ENCODE measurements at regions not wholly inside any gene's neighbourhood (a gene's known extent, or its start where the extent isn't known, plus 50 kb on each side); places are given as distances from the start of the nearest gene placed in this dataset.

DNA sequence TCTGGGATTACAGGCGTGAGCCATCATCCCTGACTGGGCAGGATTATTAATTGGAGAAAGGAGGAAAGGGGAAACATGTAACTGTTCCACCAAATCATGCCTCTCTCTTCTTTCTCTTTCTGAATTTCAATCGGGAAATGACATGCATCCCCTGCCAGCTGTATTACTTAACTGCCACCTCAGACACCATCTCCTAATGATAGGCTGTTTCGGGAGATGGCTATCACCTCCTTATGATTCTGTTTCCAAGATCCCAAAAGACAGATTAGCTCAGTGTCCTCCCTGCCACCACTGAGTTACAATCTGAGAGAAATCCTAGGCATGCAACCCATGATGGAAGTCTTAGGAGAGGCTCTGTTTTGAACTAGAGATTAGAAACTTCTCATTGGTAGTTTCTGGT lies 67.5 kb downstream of the MIS18A start:
- CTCF ChIA-PET (ENCODE audit: low intra/inter-chr PET ratio, low total read pairs), result no interaction called here
- POLR2A ChIA-PET, result no interaction called here
- Histone ChIP-seq H3K9ac (ENCODE audit: insufficient read depth, low read depth, low read length) (no peak overlapping the region), H3K36me3 (replicated peaks in 1 of 2; ENCODE audit: control insufficient read depth in 1 of 2, insufficient read depth in 2 of 2, low read length in 2 of 2) (no peaks in the 10 kb centered on the region), H3K27me3 (ENCODE audit: control insufficient read depth in 1 of 2, insufficient read depth in 2 of 2, low read length in 2 of 2) (peaks cover 0 to 9% of the 10 kb centered on the region in 2 experiments; a peak in 1 of 5 replicates), H4K20me1 (ENCODE audit: insufficient read depth, low read length) (no peaks in the 10 kb centered on the region), H3K4me1 (ENCODE audit: insufficient read depth, low read length) (no peaks in the 10 kb centered on the region), H3K27ac (ENCODE audit: extremely low read length, insufficient read depth, low read length) (no peak overlapping the region), H3K79me2 (ENCODE audit: insufficient read depth, low read length) (no peaks in the 10 kb centered on the region), H3K4me3 (replicated peaks in 1 of 3; ENCODE audit: insufficient read depth in 1 of 3, low read depth in 2 of 3, low read length in 3 of 3) (no peak overlapping the region), H3K4me2 (ENCODE audit: low read depth, low read length) (no peak overlapping the region), H3K9me3 (ENCODE audit: low read length) (no peaks in the 10 kb centered on the region; the same call in 1 of the 2 replicates), H2AFZ (ENCODE audit: low read length) (no peak overlapping the region)
- no peak for DNase-seq (ENCODE audit: low spot score)
- TF ChIP-seq, protein P1, sequence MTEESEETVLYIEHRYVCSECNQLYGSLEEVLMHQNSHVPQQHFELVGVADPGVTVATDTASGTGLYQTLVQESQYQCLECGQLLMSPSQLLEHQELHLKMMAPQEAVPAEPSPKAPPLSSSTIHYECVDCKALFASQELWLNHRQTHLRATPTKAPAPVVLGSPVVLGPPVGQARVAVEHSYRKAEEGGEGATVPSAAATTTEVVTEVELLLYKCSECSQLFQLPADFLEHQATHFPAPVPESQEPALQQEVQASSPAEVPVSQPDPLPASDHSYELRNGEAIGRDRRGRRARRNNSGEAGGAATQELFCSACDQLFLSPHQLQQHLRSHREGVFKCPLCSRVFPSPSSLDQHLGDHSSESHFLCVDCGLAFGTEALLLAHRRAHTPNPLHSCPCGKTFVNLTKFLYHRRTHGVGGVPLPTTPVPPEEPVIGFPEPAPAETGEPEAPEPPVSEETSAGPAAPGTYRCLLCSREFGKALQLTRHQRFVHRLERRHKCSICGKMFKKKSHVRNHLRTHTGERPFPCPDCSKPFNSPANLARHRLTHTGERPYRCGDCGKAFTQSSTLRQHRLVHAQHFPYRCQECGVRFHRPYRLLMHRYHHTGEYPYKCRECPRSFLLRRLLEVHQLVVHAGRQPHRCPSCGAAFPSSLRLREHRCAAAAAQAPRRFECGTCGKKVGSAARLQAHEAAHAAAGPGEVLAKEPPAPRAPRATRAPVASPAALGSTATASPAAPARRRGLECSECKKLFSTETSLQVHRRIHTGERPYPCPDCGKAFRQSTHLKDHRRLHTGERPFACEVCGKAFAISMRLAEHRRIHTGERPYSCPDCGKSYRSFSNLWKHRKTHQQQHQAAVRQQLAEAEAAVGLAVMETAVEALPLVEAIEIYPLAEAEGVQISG (CRISPR knock-in tag; IDR thresholded peaks at IDR 0.05), result no peak
- TF ChIP-seq CCDC6 (CRISPR knock-in tag; IDR thresholded peaks at IDR 0.05), result no peak
- no peak for TF ChIP-seq ISX (CRISPR knock-in tag; conservative IDR thresholded peaks at IDR 0.05)
- TF ChIP-seq ZNF501 (CRISPR knock-in tag; IDR thresholded peaks at IDR 0.05), result no peak
- no peak for TF ChIP-seq ZNF7 (CRISPR knock-in tag; IDR thresholded peaks at IDR 0.05)
- no peak for TF ChIP-seq GTF3A (CRISPR knock-in tag; conservative IDR thresholded peaks at IDR 0.05)
- TF ChIP-seq WIZ (CRISPR knock-in tag; IDR thresholded peaks at IDR 0.05), result no peak
- FAIRE-seq, result no peak
- WGBS (ENCODE audit: low lambda C conversion rate), result 13% methylated on average over 3 of the region's 3 CpGs
- BruUV-seq (replicated peaks), result no TSS peak
- intact Hi-C loops (cut with micrococcal nuclease; ENCODE audit: unreplicated experiment) (no loop called here), in situ Hi-C loops (cut with HindIII; ENCODE audit: extremely low pct_ligation_motif_present, low pct_unique_long_range_greater_than_20kb) (no loop called here)
- no peak for ATAC-seq

DNA sequence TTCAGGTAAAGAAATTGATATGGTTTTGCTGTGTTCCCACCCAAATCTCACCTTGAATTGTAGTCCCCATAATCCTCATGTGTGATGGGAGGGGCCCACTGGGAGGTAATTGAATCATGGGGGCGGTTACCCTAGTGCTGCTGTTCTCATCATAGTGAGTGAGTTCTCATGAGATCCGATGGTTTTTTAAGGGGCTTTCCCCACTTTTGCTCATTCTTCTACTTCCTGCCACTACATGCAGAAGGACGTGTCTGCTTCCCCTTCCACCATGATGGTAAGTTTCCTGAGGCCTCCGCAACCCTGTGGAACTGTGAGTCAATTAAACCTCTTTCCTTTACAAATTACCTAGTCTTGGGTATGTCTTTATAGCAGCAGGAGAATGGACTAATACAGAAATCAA lies 69.3 kb downstream of the MIS18A start:
- H3K4me3 ChIP-seq (replicated peaks in 1 of 3; ENCODE audit: insufficient read depth in 1 of 3, low read depth in 2 of 3, low read length in 3 of 3), result no peak overlapping the region
- TF ChIP-seq, protein P2, sequence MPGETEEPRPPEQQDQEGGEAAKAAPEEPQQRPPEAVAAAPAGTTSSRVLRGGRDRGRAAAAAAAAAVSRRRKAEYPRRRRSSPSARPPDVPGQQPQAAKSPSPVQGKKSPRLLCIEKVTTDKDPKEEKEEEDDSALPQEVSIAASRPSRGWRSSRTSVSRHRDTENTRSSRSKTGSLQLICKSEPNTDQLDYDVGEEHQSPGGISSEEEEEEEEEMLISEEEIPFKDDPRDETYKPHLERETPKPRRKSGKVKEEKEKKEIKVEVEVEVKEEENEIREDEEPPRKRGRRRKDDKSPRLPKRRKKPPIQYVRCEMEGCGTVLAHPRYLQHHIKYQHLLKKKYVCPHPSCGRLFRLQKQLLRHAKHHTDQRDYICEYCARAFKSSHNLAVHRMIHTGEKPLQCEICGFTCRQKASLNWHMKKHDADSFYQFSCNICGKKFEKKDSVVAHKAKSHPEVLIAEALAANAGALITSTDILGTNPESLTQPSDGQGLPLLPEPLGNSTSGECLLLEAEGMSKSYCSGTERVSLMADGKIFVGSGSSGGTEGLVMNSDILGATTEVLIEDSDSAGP (CRISPR knock-in tag; IDR thresholded peaks at IDR 0.05; ENCODE audit: borderline replicate concordance), result no peak
- no peak for TF ChIP-seq ZNF790 (CRISPR knock-in tag; IDR thresholded peaks at IDR 0.05; ENCODE audit: borderline replicate concordance)
- TF ChIP-seq POLR2AphosphoS5 (IDR thresholded peaks at IDR 0.05; ENCODE audit: low read depth, low read length), result no peak
- DNase-seq (ENCODE audit: low spot score), result no peak
- CTCF ChIA-PET (ENCODE audit: low intra/inter-chr PET ratio, low total read pairs), result no interaction called here
- intact Hi-C loops (cut with micrococcal nuclease; ENCODE audit: unreplicated experiment) (no loop called here), in situ Hi-C loops (cut with HindIII; ENCODE audit: extremely low pct_ligation_motif_present, low pct_unique_long_range_greater_than_20kb) (no loop called here)
- no peak for ATAC-seq
- no peak overlapping the region for H3K27ac ChIP-seq (ENCODE audit: extremely low read length, insufficient read depth, low read length)
- H2AFZ ChIP-seq (ENCODE audit: low read length), result no peak overlapping the region
- no peak for FAIRE-seq
- no peaks in the 10 kb centered on the region for H3K4me1 ChIP-seq (ENCODE audit: insufficient read depth, low read length)
- H4K20me1 ChIP-seq (ENCODE audit: insufficient read depth, low read length), result no peaks in the 10 kb centered on the region
- H3K9me3 ChIP-seq (ENCODE audit: low read length), result no peaks in the 10 kb centered on the region; the same call in 1 of the 2 replicates
- peaks cover 0 to 5% of the 10 kb centered on the region in 2 experiments; a peak in 2 of 5 replicates for H3K27me3 ChIP-seq (ENCODE audit: control insufficient read depth in 1 of 2, insufficient read depth in 2 of 2, low read length in 2 of 2)
- no peak overlapping the region for H3K4me2 ChIP-seq (ENCODE audit: low read depth, low read length)
- WGBS (ENCODE audit: low lambda C conversion rate), result 61% methylated on average over 4 of the region's 4 CpGs
- no peaks in the 10 kb centered on the region for H3K79me2 ChIP-seq (ENCODE audit: insufficient read depth, low read length)
- H3K9ac ChIP-seq (ENCODE audit: insufficient read depth, low read depth, low read length), result no peak overlapping the region
- no TSS peak for BruUV-seq (replicated peaks)
- POLR2A ChIA-PET, result no interaction called here
- H3K36me3 ChIP-seq (replicated peaks in 1 of 2; ENCODE audit: control insufficient read depth in 1 of 2, insufficient read depth in 2 of 2, low read length in 2 of 2), result no peaks in the 10 kb centered on the region
